GM23248 (cell line): ENCODE measurements at regions not wholly inside any gene's neighbourhood (a gene's known extent, or its start where the extent isn't known, plus 50 kb on each side); places are given as distances from the start of the nearest gene placed in this dataset.

ENCODE experiments used
- DNase-seq: peaks from one replicate; pipeline ENCODE4 v3.0.0-alpha.2; 2015
- H2AFZ ChIP-seq: fragments of 200-600 bp; sonication (generic); 2 replicates; pipeline ENCODE4 v1.6.1; 2016; ENCODE audit warnings: antibody characterized with exemption
- H3F3A ChIP-seq: fragments of 200-600 bp; sonication (generic); 2 replicates; pipeline ENCODE4 v1.6.1; 2016; ENCODE audit warnings: mild to moderate bottlenecking, antibody characterized with exemption, mixed run types; ENCODE audit not compliant: insufficient read depth
- H3K27ac ChIP-seq: fragments of 200-600 bp; sonication (generic); 2 replicates; pipeline ENCODE4 v1.5.1; 2016; ENCODE audit warnings: mild to moderate bottlenecking
- H3K27me3 ChIP-seq: fragments of 200-600 bp; sonication (generic); replicated peaks from 2 replicates; pipeline ENCODE4 v1.6.1; 2016; ENCODE audit warnings: mild to moderate bottlenecking; ENCODE audit not compliant: insufficient read depth
- H3K36me3 ChIP-seq: fragments of 200-600 bp; sonication (generic); 2 replicates; pipeline ENCODE4 v1.6.1; 2016; ENCODE audit warnings: low read depth, mild to moderate bottlenecking
- H3K4me1 ChIP-seq: fragments of 200-600 bp; sonication (generic); 2 replicates; pipeline ENCODE4 v1.6.1; 2016; ENCODE audit warnings: mild to moderate bottlenecking; ENCODE audit not compliant: insufficient read depth
- H3K4me2 ChIP-seq: fragments of 200-600 bp; sonication (generic); one replicate; pipeline ENCODE4 v1.6.1; 2016; ENCODE audit warnings: mild to moderate bottlenecking; ENCODE audit not compliant: unreplicated experiment
- H3K4me3 ChIP-seq: fragments of 200-600 bp; sonication (generic); 2 replicates; pipeline ENCODE4 v1.5.1; 2016; ENCODE audit warnings: mild to moderate bottlenecking
- H3K79me2 ChIP-seq: fragments of 200-600 bp; sonication (generic); 2 replicates; pipeline ENCODE4 v1.6.1; 2016; ENCODE audit warnings: mild to moderate bottlenecking; ENCODE audit not compliant: insufficient read depth
- H3K9ac ChIP-seq: fragments of 200-600 bp; sonication (generic); 2 replicates; pipeline ENCODE4 v1.6.1; 2016; ENCODE audit warnings: mild to moderate bottlenecking
- H3K9me2 ChIP-seq: fragments of 200-600 bp; sonication (generic); 2 replicates; pipeline ENCODE4 v1.6.1; 2016; ENCODE audit warnings: mixed run types, mild to moderate bottlenecking, moderate library complexity; ENCODE audit not compliant: insufficient read depth
- H3K9me3 ChIP-seq: fragments of 200-600 bp; sonication (generic); one replicate; pipeline ENCODE4 v1.6.1; 2017; ENCODE audit warnings: low read depth
- H4K20me1 ChIP-seq: fragments of 200-600 bp; sonication (generic); 2 replicates; pipeline ENCODE4 v1.6.0; 2016; ENCODE audit not compliant: insufficient read depth
- EZH2 ChIP-seq: fragments of 200-600 bp; sonication (generic); IDR thresholded peaks from 2 replicates; pipeline ENCODE4 v1.6.1; 2018; ENCODE audit warnings: antibody characterized with exemption, mild to moderate bottlenecking; ENCODE audit not compliant: insufficient read depth, poor library complexity, severe bottlenecking
- EZH2phosphoT487 ChIP-seq: fragments of 200-600 bp; sonication (generic); IDR thresholded peaks from 2 replicates; pipeline ENCODE4 v1.6.1; 2018; ENCODE audit warnings: antibody characterized with exemption, moderate library complexity, mild to moderate bottlenecking, low read depth; ENCODE audit not compliant: insufficient read depth
- WGBS, 2 experiments: methylation state at CpG; one replicate each; pipeline ENCODE4 v1.1.6; 2015 to 2017; ENCODE audit warnings: low lambda C conversion rate in 2 of 2, low coverage in 1 of 2; ENCODE audit errors: missing lambda C conversion rate in 2 of 2; 5-methylcytosine and 5-hydroxymethylcytosine counted together
- in situ Hi-C: fragments of 300-500 bp; cut with MboI; formaldehyde crosslinking; loops from 2 replicates; pipeline ENCODE4 v1.15.0; 2020

DNA sequence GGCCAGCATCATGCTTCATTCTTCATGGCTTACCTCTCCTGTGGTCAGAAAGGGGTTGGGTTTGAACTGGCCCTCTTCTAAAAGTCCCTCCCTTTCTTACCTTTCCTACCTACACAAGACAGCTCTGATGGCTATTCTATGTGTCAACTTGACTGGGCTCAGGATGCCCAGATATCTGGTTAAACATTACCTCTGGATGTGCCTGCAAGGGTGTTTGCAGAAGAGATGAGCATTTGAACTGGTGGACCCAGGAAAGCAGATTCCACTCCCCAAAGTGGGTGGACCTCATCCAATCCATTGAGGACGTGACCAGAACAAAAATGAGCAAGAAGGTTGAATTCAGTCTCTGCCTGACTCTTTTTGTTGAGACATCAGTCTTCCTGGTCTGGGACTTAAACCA, 79.0 kb upstream of the TCF7L2 start:
- Histone ChIP-seq H3K79me2 (no peaks in the 10 kb centered on the region), H3K9ac (no peak overlapping the region), H3F3A (no peaks in the 10 kb centered on the region), H2AFZ (no peak overlapping the region), H3K9me3 (no peaks in the 10 kb centered on the region), H3K27me3 (no peaks in the 10 kb centered on the region), H3K36me3 (no peaks in the 10 kb centered on the region), H3K4me3 (no peak overlapping the region), H3K4me2 (no peak overlapping the region), H4K20me1 (no peaks in the 10 kb centered on the region), H3K9me2 (no peaks in the 10 kb centered on the region), H3K27ac (no peak overlapping the region), H3K4me1 (peaks cover 7% of the 10 kb centered on the region; the same call in 1 of the 2 replicates)
- 42 to 56% methylated on average over 1 of the region's 1 CpG for WGBS, 2 experiments
- no peak for TF ChIP-seq EZH2
- no peak for TF ChIP-seq EZH2phosphoT487
- no peak for DNase-seq
- in situ Hi-C loops: no loop called here

DNA sequence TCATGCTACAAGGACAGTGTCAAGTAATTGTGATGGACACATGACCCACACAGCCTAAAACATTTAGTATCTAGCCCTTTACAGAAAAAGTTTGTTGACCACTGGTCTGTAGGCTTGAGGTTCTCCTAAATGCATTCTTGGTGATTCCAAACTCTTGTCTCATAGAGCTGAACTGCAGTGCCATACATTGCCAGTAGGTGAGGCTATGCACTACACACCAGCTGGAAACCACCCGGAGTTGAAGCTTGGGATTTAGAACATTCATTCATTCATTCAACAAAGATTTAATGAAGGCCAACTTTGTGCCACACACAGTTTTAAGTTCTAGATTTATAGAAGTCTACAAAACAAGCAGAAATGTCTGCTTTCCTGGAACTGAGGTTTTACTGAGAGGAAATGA, 77.3 kb upstream of the TCF7L2 start:
- Histone ChIP-seq H4K20me1 (no peaks in the 10 kb centered on the region), H3K79me2 (no peaks in the 10 kb centered on the region), H3K36me3 (no peaks in the 10 kb centered on the region), H3F3A (no peaks in the 10 kb centered on the region), H3K9me3 (no peaks in the 10 kb centered on the region), H3K4me2 (no peak overlapping the region), H3K9me2 (no peaks in the 10 kb centered on the region), H3K9ac (no peak overlapping the region), H3K4me1 (peaks cover 8% of the 10 kb centered on the region; the same call in 1 of the 2 replicates), H2AFZ (no peak overlapping the region), H3K27me3 (no peaks in the 10 kb centered on the region), H3K27ac (no peak overlapping the region), H3K4me3 (no peak overlapping the region)
- DNase-seq: no peak
- 68 to 81% methylated on average over 1 of the region's 1 CpG for WGBS, 2 experiments
- in situ Hi-C loops: no loop called here
- TF ChIP-seq EZH2phosphoT487 (no peak), EZH2 (no peak)

DNA sequence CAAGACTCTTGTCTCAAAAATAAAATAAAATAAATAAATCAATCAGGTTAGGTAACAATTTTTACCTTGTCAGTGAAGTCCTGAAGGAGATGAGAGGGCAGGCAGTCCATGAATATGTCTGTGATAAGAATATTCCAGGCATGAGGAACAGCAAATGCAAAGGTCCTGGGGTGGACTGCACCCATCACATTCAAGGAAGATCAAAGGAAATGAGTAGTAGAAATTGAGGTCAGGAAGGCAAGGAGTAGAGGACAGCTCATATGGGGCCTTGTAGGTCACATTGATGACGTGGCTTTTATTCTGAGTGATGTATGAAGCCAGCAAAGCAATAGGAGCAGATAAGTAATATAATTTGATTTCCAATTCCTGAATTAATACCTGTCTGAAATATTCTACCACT, 76.5 kb upstream of the TCF7L2 start:
- H3K9ac ChIP-seq: no peak overlapping the region
- 80 to 88% methylated on average over 1 of the region's 1 CpG for WGBS, 2 experiments
- no peak overlapping the region for H3K4me3 ChIP-seq
- H3K4me2 ChIP-seq: no peak overlapping the region
- H3K9me2 ChIP-seq: no peaks in the 10 kb centered on the region
- H3K4me1 ChIP-seq: peaks cover 8% of the 10 kb centered on the region; the same call in 1 of the 2 replicates
- no peaks in the 10 kb centered on the region for H3K9me3 ChIP-seq
- no peak overlapping the region for H3K27ac ChIP-seq
- H3F3A ChIP-seq: no peaks in the 10 kb centered on the region
- TF ChIP-seq EZH2: no peak
- no peak for TF ChIP-seq EZH2phosphoT487
- no peaks in the 10 kb centered on the region for H3K36me3 ChIP-seq
- no peak for DNase-seq
- no peaks in the 10 kb centered on the region for H3K27me3 ChIP-seq
- H4K20me1 ChIP-seq: no peaks in the 10 kb centered on the region
- H2AFZ ChIP-seq: no peak overlapping the region
- in situ Hi-C loops: no loop called here
- no peaks in the 10 kb centered on the region for H3K79me2 ChIP-seq

DNA sequence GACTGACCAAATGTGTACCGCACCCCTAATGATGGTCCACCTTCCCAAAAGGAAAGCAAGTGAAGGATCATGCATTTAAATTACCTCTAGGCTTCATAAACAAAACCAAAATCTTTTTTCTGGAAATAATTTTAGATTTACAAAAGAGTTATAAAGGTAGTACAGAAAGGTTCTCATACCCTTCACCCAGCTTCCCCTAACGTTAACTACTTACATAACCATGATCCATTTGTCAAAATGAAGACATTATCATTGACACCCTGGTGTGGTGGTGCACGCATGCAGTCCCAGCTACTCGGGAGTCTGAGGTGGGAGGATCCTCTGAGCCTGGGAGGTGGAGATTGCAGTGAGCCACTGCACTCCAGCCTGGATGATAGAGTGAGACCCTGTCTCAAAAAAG, 75.1 kb upstream of the TCF7L2 start:
- H3K27me3 ChIP-seq: no peaks in the 10 kb centered on the region
- no peak for DNase-seq
- H3K9me3 ChIP-seq: no peaks in the 10 kb centered on the region
- H3K27ac ChIP-seq: no peak overlapping the region
- H3K36me3 ChIP-seq: no peaks in the 10 kb centered on the region
- 92 to 96% methylated on average over 4 of the region's 4 CpGs for WGBS, 2 experiments
- no peaks in the 10 kb centered on the region for H3F3A ChIP-seq
- H3K9ac ChIP-seq: no peak overlapping the region
- H3K4me1 ChIP-seq: peaks cover 8% of the 10 kb centered on the region; the same call in 1 of the 2 replicates
- TF ChIP-seq EZH2phosphoT487: no peak
- TF ChIP-seq EZH2: no peak
- in situ Hi-C loops: no loop called here
- no peaks in the 10 kb centered on the region for H4K20me1 ChIP-seq
- H3K79me2 ChIP-seq: no peaks in the 10 kb centered on the region
- no peaks in the 10 kb centered on the region for H3K9me2 ChIP-seq
- no peak overlapping the region for H2AFZ ChIP-seq
- no peak overlapping the region for H3K4me3 ChIP-seq
- no peak overlapping the region for H3K4me2 ChIP-seq
